GM18861 (cell line): ENCODE measurements at regions not wholly inside any gene's neighbourhood (a gene's known extent, or its start where the extent isn't known, plus 50 kb on each side); places are given as distances from the start of the nearest gene placed in this dataset.

Experiments
- ATAC-seq: cut with Tn5 transposase; IDR thresholded peaks from one replicate; pipeline ENCODE4 v1.9.1; 2021; ENCODE audit not compliant: unreplicated experiment

DNA sequence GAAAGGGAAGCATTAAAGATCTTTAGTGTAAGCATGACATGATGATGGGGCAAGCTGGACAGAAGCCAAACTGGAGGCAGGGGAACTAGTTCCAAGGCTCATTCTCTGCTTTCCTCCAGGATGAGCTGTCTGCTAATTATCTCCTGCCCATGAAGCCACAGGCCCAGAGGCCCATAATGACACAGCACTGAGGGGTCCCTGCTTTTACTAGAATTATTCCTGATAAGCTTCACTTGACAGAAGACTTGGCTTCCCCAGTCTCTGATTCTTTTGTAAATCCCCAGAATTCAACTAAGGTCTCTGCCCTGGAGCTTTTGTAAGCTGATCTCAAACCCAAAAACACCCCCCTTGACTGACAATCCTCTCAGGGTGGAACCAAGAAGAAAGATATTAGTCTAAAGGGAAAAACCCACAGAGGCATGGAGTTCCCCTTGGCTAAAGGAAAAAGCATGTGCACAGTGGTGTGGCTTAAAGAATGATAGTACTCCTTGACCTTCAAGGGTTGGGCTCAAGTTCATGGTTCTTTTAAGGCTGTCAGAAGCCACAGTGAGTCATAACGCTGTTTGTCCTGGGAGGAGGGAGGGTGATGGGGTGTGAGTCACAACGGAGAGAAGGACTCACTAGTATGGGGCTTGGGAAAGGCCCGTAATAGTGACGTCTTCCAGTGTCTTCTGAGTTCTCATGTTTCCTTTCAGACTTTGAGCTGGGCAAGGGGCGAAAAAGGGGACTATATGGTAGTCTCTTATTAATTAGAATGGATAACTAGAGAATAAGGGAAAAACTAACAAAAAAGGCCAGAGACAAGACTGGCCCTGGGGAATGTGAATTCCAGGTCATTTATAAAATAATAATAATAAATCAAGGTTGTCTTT lies 146.0 kb upstream of the CPEB2 start:
- peak; percentile 98 for ATAC-seq

DNA sequence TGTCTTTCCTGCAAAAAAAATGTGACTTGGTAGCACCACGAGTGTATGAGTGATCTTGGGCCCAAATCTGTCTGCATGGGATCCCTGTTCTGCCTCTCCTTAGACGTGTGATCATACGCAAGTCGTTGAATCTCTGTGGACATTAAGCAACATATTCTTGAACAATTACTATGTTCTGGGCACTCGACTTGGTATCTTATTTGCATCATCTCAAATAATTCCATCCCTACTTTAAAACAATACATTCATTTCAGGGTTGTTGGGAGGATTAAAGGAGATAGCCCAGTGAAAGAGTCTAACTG lies 145.4 kb upstream of the CPEB2 start:
- no peak for ATAC-seq

DNA sequence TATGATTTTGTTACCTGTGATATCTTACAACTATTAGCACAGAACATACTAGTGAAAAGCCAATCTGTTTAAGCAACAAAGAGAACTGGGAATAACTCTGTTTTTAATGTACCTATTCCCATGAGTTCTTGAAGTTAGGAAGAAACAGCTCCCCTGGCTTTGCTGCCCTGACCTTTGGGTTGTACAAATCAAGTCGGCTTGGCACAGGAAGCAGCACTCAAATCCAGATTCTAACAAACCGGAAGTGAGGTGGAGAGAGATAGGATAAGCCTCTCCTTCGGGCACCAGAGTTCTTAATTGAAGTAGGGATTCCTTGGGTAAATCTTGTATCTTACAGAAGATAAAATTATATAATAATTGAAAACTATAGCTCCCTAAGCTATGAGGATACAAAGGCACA lies 144.8 kb upstream of the CPEB2 start:
- ATAC-seq: no peak

DNA sequence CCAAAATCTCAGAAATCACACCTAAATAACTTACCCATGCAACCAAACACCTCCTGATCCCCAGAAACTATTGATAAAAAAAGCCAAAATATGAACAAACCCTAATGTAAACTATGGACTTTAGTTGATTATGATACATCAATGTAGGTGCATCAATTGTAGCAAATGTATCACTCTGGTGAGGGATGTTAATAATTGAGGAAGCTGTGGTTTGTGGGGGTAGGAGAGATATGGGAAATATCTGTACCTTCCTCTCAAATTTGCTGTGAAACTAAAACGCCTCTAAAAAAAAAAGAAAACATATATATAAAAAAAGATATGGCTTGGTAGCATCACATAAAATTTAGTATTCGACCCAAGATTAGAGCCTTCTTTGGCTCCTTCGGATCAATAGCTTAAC lies 144.3 kb upstream of the CPEB2 start:
- ATAC-seq: no peak

DNA sequence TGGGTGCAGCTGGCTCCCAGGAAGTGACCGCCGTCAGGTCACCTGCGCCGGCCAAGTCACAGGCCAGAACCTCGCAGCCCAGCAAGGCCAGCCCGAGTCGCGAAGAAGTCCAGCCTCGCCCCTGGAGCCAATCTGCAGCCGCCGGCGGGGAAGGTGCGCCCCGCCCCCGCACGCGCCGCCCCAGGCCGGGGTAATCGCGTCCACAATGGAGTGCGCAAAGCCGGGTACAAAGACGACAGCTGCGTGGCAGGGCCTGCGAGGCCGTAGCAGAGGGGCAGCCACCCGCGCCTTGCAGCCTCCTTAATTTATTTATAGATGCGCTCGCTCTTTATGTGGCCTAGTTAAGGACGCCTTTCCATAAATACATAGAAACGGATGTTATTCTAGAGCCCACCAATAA lies 139.4 kb upstream of the CPEB2 start:
- no peak for ATAC-seq

DNA sequence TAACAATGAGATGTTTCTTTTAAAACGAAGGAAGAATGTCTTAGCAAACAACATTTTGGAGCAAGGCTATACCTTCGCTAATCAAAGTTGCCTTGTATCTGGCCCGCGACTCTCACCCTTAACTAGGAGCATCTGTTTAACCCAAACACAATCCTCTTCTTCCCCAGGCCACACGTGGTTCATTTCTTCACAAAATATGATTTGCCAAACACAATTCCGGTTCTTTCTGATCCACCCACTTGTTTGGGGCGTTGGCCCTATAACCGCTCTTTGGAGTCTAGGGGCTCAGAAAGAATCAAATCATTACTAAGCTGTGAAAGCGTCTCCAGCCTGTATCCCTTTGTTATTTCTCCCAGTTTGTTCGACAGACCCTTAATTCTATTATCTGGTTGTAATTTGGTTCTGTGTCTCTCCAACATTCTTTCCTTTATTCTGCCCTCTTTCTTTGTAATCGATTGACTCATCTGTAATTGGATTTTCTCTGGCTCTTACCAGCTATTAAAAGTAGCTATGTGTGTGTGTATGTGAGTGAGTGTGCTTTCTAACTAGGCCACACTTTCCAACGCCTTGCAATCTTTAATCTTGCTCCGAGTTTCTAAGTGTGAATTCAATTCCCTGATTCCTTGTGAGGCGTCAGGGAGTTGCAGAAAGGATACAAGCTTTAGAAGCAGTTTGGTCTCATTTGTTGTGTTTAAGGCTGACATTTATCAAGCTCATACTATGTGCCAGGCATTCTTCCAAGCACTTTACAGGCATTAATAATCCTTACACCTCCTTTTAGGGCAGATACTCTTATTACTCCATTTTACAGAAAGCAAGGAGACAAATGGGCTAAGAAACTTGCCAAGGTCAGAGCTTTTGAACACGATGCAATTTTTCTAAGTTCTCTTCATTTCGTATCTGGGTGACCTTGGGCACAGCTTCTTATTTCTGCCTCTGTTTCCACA lies 138.6 kb upstream of the CPEB2 start:
- ATAC-seq: no peak

DNA sequence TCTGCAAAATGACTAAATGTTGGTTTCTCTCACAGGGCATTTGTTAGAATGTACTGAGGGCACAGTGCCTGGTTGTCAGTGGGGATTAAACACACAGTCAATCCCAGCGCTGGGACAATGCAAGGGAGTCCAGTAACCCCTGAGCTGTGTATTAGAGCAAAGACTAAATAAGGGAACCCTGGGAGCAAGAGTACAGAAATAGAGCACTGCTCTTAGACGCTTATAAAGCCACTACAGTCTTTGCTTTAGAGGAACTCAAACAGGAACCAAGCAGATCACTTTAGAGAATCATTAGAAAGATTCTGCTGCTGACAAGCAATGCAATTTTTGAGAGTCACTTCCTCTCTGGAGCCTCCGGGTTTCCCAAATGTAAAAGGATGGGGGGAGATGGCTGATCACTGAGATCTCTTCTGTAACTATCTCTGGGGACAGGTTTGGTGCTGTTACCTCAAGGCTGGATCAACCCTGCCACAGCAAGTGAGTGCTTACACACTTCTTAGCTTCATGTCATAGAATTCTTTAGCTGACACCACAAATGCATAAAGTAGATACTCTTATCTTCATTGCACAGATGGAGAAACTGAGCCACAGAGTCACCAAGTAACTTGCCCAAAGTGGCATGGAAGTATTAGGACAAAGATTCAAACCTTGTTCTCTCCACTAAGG lies 137.8 kb upstream of the CPEB2 start:
- ATAC-seq: no peak

DNA sequence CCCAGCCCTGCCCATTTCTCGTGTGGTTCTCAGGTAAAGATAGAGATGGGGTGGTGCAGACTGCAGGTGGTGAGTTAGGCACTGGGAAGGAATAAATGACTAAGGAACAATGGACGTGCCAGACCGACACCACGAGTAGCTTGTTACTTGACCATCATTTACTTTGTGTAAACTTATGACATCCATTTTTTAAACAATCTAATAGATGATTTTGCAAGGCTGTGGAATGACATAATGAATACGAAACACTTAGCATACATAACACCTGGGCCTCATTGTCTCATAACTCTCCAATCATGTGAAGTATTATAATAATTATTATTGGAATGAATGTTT lies 137.3 kb upstream of the CPEB2 start:
- ATAC-seq: no peak

DNA sequence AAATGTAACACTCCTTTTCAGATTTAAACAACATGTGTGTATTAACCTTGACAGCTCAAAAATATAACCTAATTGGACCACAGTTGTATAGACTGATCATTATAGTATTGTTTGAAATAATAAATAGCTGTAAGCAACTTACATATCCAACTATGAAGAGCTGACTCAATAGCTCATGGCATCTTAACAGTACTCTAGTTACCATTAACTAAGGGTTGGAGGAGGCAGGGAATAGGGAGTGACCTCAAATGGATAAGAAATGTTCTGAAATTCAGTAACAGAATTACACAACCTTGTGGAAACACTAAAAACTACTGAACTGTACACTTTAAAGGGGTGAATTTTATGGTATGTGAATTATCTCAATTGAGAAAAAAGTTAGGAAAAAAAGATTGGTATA lies 136.5 kb upstream of the CPEB2 start:
- no peak for ATAC-seq

DNA sequence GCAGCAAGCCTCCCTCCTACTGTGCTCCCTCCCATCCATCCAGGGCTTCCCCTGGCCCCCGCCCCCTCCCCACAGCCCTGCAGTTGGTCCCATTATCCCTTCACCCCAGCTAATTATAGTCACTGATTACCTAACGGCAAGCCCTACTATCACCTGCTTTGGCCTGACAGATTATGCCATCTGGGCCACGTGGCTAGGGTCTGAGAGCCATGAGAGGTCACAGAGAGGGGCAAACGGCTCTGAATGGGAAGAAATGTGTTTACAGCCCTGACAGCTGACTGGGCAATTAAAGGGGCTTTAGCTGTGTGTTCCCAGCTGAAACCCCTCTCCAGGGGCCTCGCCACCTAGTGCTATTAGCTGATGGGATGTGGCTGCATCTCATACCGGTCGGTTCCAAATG lies 134.4 kb upstream of the CPEB2 start:
- peak; percentile 18 for ATAC-seq

DNA sequence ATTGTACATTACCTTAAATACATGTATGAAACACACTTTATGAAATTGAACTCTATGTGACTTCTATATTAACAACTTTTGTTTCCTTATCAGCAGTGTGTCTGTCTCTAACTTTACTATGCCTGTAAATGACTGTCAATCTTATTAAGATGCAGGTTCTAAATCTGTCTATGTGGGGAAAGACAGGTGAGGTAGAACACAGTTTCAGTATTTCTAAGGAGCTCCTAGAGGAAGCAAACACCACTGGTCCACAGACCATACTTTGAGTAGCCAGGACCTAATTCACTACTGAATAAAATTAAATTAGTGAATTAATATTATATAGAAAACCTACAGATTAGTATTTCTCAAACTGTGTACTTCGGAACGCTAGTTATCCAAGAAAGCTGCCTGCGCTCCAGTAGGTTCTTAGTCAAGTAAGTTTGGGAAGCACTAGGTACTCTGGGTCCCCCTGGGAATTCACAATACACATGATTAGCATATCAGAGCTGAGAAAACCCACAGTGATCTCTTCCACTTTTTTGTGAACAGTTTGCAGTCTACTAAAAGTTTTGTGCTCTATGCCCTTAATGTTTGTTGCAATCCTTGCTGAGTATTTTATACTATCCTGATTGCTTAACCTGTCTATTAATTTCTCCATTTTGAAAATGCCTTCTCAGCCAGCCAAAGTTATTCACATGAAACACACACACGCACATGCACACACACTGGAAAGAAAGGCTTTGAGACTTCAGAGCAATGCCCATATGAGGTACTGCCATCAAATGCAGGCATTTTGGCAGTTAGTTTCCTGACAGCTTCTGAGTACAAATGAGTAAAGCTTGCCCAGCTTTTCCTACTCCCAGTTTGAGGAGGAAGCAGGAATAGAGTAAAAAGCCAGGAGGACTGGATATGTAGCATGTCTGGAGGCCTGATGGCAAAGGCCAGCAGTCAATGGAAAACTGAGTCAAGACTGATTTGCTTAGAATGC lies 133.6 kb upstream of the CPEB2 start:
- ATAC-seq: peak; percentile 55

DNA sequence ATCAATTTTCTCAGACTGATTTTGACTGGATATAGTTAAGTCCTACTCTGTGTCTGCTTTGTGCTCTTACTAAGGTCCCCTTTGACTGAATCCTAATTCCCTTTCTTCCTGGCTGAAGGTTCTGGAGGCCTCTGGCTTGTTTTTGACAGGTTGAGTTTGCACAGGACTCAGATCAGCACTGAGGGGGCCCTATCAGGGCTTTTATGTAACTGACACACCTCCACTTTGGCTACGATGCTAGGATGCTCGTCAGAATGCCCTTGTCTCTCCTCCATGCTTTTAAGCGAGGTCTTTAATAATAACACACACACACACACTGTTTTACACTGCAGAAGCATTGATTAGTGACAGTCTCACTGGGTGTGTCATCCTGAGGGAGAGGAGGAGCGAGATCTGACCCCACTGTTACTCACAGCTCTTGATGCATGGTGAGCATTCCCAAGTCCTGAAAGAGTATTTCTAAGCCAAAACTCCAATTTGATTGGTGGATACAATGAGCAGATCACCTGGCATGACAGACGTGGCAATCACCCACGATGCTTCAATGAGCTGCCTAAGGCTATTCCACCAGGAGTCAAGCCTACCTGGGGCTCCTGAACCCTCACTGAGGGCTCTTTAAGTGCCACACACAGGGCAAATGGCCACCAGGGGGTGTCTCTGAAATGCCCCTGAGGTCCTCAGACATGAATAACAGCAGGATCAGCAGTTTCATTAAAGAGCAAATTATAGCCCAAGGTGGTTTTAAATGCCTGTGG lies 130.4 kb upstream of the CPEB2 start:
- no peak for ATAC-seq

DNA sequence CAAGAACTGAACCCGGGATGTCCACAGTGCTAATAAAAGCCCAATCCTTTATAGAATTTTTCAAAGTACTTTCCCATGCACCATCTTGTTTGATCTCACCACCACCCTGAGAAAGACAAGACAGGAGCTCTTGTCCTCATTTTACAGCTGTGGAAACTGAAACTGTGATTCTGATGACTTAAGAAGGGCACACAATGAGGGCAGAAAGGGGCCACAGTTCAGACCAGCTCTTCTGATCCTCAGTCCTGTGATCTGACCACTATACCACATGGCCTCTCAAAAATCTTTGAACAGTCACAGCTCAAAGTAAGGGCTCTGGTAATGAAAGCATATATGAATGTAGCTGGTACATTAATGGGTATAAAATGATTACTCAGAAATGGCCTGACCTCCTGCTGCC lies 127.3 kb upstream of the CPEB2 start:
- ATAC-seq: peak; percentile 69

DNA sequence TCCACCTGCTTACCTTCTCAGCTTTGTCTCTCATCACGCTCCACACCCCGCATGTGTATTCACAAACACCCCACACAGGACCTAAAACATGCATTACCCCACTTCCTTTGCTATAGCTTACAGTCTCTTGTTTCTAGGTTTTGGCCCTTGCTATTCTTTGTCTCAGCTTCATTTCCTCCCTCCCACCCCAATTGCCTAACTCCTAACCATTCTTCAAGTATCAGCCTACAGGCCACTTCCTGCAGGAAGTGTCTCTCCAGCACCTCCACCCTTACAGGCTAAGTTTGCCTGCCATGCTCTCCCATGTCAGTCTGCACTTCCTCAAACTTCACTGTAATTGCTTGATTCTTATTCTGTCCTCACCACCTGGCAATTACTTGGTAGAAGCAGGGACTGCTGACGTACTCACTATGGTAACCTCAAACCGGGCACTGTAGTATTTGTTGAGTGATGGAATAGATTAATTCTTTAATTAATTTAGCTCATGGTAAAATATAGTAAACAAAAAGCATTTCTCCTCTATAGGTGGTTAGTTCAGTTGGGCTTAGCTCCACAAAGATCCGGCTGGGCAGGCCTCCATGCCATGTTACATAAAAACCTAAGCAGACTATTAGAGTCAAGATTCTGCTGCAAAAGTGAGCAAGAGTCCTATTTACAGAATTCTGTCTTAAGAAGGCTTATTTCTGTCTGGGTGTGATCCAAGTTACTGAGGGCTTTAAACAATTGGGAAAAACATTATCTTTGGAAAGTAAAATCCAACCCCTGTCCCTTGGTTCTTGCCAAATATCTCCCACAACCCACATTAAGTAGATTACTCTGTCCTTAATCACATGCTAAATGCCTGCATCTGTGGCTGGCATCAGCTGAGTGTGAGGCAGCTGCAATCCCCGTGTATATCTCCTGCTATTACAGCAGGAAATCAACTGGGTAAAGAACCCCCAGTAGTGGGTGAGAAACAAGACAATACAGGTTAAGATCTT lies 124.7 kb upstream of the CPEB2 start:
- peak; percentile 36 for ATAC-seq

DNA sequence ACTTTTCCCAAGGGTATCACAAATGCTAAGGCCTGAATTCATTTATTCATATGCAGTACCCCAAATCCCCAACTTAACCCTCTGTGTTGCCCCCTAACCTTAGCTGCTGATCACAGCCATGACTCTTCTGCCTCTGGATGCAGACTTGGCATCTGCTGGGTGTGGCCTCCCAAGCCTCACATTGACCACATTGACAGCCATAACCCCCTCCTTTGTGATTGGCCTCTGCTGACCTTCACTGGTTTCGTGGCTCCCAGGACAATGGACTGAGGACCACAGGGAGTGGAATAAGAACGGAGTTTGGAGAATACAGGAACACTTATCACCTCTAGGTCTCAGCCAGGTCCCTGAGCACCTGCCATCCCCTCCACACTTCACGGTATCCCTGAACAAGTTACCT lies 123.6 kb upstream of the CPEB2 start:
- no peak for ATAC-seq

DNA sequence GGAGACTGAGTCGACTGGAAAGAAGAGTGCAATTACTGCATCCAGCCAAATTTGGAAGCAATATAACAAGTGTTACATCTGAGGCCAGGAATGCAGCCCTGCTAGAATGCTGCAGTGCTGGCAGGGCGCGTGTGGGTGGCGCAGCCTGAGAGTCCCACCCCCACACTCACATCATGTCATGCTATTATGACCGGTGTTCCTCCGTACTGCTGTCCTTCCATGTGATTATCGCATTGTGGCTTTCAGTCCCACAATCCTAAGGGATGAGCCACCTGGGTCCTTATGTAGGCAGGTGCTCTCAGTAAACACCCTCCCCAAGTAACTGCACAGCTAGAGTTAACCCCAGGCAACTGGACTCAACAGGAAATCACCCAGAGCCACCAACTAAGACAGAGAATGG lies 122.6 kb upstream of the CPEB2 start:
- ATAC-seq: no peak

DNA sequence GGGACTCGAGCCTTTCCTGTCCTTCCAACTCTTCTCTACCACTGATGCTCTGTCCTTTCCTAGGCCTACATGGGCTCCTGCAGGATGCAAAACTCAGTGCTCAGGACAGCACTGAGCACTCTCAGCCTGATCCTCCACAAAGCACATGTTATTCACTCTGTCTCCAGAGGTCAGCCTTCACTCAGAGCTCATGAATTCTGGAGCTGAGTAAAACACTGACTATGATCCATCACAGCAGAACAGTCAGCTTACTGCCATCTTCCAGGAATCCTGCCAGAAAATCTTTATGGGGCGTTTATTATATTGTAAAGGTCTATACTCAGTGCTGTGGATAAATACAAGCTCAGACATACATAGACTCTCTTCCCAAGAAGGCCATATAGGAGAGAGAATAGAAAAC lies 121.5 kb upstream of the CPEB2 start:
- ATAC-seq: no peak

DNA sequence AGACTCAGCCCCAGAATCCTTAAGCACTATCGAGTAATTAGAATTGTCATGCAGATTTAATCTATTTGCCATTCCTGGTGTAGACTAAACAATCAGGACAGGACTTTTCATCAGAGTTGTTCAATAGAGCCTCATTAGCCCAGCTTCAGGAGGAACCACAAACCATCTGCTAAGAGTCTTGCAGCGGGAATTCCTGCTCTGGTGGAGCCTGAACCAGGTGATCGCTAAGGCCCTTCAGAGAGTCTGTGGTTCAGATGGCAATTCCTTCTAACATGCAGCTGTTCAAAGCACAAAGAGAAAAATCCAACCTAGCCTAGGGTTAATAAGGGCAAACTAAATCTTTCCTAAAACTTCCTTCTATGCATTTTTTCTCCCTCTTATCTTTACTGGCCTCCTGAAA lies 119.1 kb upstream of the CPEB2 start:
- ATAC-seq: no peak

DNA sequence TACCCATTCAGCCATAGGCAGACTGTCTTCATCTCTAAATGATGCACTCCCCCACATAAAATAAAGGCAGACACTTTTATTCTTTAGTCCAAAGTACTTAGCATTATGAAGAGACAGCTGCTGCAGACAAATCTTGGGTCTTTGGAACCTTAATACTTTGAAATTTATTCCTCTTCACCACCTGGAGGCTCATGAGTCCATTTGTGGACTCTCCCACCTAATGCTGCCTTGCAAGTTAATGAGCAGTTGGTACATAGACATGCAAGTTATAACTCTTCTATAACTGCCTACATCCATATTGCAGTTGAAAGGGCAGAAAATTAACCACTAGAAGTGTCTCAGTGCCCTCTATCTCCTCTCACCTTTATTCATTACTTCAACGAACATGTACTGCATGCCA lies 118.6 kb upstream of the CPEB2 start:
- ATAC-seq: no peak
